GM21723 (cell line): ENCODE measurements at regions not wholly inside any gene's neighbourhood (a gene's known extent, or its start where the extent isn't known, plus 50 kb on each side); places are given as distances from the start of the nearest gene placed in this dataset.

Experiments used
- ATAC-seq: cut with Tn5 transposase; IDR thresholded peaks from one replicate; pipeline ENCODE4 v1.9.1; 2021; ENCODE audit warnings: mild to moderate bottlenecking, moderate library complexity; ENCODE audit not compliant: unreplicated experiment

GRCh38 chr11:90818196-90818745 is 595.4 kb upstream of the CHORDC1 start:
- ATAC-seq: no peak

- ATAC-seq: no peak
Measured at GRCh38 chr11:90809581-90809980, 586.7 kb upstream of the CHORDC1 start.

- ATAC-seq: no peak
Measured at GRCh38 chr11:90805172-90805571, 582.3 kb upstream of the CHORDC1 start.

GRCh38 chr11:90803831-90804230 is 581.0 kb upstream of the CHORDC1 start:
- no peak for ATAC-seq

- no peak for ATAC-seq
Measured at GRCh38 chr11:90803366-90803765, 580.5 kb upstream of the CHORDC1 start.

DNA sequence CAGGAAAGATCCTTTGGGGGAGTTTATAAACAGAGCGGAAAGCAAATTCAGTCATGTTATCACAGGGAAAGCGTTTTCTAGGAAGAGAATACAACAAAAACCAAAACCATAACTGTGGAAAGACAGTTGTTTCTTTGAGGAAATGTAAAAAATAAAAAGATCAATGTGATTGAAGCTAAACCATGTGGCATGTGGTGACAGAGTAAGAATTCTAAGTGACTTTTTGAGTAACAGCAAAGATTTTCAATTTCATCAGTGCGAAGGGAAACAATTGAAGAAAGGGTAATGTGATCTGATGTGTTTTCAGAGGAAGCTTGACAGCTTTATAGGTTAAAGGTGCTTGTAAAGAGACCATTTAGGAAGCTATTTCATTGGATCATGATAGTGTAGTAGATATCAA is 575.9 kb upstream of the CHORDC1 start:
- ATAC-seq: no peak

DNA sequence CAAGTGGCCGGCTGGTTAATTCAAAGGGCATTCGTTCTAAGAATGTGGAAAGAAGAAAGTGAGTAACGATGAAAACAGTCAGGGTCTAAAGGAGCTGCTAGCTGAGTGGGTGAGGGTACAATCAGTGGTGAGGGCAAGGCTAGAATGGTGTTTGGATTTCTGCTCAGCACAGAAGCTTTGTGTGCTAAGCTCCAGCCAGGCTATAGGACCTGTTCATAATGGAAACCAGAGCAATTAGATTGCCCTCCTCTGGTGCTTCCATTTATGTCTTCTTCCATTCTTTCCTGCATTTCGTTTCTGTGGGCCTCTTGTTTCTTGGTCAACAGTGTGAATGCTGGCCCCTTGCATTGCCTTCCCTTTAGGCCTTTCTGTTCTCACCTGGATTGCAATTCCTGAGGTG is 572.9 kb upstream of the CHORDC1 start:
- ATAC-seq: no peak

DNA sequence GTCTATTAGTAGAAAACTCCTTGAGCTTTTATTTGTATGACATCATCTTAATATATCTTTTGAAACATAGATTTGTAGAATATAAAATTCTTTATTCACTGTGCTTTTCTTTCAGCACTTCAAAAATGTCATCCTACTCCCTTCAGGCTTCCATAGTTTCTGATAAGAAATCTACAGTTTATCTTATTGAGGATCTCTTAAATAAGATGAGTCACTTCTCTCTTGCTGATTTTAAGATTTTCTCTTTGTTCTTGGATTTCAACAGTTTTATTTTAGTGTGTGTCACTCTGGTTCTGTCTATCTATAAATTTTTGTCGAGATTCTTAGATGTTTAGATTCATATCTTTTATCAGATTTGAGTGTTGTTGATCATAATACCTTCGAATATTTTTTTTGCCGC is 566.1 kb upstream of the CHORDC1 start:
- no peak for ATAC-seq

DNA sequence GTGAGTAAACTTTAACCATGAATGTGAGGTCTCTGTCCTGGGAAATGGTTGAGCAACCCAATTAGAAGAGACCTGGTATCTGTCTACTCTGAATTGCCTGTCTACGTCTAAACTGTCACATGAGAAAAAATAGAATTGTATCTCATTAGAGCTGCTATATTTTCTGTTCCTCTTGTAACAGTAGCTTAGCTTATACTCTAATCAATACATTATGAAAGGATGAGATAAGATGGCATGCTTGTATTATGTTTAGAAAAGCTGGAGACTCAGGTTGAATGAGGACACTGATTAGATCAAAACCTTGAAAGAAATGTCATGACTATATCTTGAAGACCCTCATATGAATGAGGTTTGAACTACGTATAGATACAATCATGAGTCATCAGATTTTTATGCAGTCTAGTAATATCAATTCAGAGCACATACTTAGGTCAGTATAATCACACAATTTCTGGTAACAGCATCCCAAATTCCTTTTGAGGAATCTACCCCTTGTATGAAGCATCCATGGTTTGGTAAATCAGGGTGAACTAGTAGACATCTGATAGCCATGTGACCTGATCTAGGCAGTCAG is 561.5 kb upstream of the CHORDC1 start:
- ATAC-seq: no peak

DNA sequence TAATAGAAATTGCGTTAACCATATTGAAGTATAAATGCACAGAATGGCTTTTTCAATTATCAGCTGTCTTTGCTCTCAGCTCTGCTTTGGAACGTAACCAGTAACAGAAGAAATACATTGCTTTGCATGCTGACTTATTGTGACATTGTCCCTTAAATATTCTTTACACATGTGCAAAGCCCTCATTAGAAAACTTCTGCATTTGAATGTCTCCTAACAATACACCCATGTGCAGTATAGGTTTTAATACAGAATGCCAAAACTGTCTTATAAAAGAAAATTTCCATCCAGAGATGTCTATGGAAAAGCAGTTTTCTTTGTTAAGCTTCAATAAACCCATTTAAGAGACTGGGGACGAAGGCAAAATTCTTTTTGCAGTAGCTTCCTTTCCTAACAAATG is 560.3 kb upstream of the CHORDC1 start:
- ATAC-seq: no peak

GRCh38 chr11:90779098-90779497 is 556.2 kb upstream of the CHORDC1 start:
- ATAC-seq: no peak

GRCh38 chr11:90775567-90776165 is 552.8 kb upstream of the CHORDC1 start:
- no peak for ATAC-seq

- ATAC-seq: no peak
Measured at GRCh38 chr11:90774727-90775566, 552.1 kb upstream of the CHORDC1 start.

- no peak for ATAC-seq
Measured at GRCh38 chr11:90770007-90770406, 547.2 kb upstream of the CHORDC1 start.

DNA sequence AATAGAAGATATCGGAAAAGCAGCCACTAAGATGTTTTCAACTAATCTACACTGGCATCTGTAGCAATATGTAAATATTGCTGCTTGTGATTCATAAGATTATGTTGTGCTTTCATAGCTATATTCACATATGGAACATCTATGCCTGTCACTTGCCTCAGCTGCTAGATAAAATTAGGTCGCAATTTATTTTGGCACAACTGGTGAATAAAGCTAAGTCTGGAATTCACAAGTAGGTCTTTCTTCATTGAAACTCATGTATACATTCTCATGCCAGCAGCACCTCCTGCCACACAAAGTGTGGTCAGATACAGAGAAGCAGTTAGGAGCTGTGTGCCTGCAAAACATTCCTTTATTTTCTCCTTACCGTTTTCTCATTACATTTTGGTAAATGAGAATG is 543.3 kb upstream of the CHORDC1 start:
- ATAC-seq: no peak

DNA sequence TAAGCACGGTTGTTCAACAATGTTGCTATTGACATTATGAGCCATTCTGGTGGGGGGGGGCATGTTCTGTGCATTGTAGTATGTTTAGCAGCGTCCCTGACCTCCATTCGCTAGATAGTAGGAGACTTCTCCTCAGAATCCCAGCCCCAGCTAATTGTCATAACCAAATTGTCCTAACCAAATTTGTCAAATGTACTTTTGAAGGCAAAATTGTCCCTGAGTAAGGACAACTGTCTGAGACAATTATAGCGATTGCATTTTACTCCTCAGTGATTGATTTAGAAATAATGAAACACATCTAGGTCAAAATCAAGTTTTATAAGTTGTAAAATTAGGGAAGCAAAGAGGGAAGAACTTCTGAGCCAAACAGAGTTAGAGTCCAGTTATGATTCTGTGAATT is 541.8 kb upstream of the CHORDC1 start:
- no peak for ATAC-seq

DNA sequence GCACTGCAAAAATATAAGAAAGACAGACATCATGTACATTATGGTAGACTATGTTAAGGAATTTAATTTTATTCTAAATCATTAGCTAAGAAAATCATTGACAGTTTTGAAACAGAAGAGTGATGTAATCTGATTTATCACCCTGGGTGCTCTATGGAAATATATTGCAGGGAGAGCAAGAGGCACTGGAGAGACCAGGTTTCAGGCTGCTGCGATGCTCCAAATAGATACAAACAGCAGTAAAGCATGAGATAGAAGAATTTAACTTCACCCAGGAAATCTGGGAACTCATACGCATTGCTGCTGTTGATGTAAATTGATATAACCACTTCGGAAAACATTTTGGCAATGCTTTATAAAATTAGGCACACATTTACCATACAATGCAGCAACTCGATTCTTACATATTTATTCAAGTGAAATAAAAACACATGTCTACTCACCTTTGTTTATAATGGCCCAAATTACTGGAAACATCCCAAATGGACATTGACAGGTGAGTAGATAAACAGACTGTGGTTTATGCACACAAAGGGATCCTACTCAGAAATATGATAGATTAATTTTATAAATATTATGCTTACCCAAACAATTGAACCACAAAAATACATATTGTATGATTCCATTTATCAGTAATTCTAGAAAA is 535.1 kb upstream of the CHORDC1 start:
- no peak for ATAC-seq

DNA sequence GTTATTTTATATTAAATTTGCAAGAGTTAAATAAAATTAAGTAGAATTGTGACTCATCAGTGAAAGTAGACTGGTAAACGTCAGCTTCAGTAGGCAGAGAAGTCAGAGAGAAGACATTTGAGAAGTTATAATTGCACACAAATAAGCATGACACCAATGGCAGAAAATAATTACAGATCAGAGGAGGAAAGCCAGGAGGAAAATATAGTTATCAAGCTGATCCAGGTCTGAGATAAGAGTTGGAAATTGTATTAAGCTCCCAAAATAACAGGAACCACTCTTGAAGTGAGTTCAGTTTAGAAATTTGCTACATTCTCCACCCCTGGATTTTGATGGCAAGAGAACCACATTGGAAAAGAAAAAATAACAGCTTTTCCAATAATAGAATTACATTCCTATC is 533.8 kb upstream of the CHORDC1 start:
- no peak for ATAC-seq

- ATAC-seq: no peak
Measured at GRCh38 chr11:90753546-90753945, 530.7 kb upstream of the CHORDC1 start.

GRCh38 chr11:90747057-90747456 is 524.2 kb upstream of the CHORDC1 start:
- no peak for ATAC-seq

DNA sequence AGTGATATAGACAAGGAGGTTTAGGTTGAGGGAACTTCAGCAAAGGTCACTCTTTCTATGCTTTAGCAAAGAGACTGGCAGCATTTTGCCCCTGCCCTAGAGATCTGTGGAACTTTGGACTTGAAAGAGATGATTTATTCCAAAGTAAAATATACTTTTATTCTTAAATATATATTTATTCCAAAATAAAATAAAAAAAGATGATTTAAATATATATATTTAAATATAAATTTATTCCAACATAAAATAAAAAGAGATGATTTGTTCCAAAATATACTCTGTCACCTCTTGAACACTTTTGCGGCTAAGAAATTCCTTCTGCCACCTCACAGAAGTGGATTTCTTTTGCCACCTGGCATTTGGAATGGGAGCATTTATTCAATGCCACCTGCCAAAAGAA is 521.3 kb upstream of the CHORDC1 start:
- no peak for ATAC-seq
